ENCODE measurements at regions not wholly inside any gene's neighbourhood (a gene's known extent, or its start where the extent isn't known, plus 50 kb on each side); places are given as distances from the start of the nearest gene placed in this dataset.

- POLR2A ChIA-PET (ENCODE audit: low non-redundant PET): no interaction called here
- Histone ChIP-seq H3K27me3 (replicated peaks; ENCODE audit: insufficient read depth, low read depth, low read length, poor library complexity) (no peaks in the 10 kb centered on the region), H3K36me3 (ENCODE audit: insufficient read depth, low read length, poor library complexity, severe bottlenecking) (no peaks in the 10 kb centered on the region), H3K9me3 (ENCODE audit: low read depth, low read length, poor library complexity, severe bottlenecking) (no peaks in the 10 kb centered on the region), H3K4me3 (ENCODE audit: low read depth, low read length, poor library complexity, severe bottlenecking) (no peak overlapping the region), H3K4me1 (ENCODE audit: insufficient read depth, low read length, poor library complexity, severe bottlenecking) (no peaks in the 10 kb centered on the region), H3K27ac (ENCODE audit: low read depth, low read length, poor library complexity, severe bottlenecking) (no peak overlapping the region)
- TF ChIP-seq CTCF (conservative IDR thresholded peaks at IDR 0.05; ENCODE audit: low read depth, low read length) (no peak), EZH2 (IDR thresholded peaks at IDR 0.05; ENCODE audit: borderline replicate concordance, low read depth, low read length, poor library complexity, severe bottlenecking) (no peak)
- CTCF ChIA-PET: no interaction called here
- no TSS peak for BruUV-seq (replicated peaks)
- DNase-seq (ENCODE audit: low spot score): no peak
- intact Hi-C loops (cut with micrococcal nuclease; ENCODE audit: unreplicated experiment): no loop called here
Observed at GRCh38 chr13:88896466-88896865, 1225.3 kb downstream of the SLITRK5 start.

GRCh38 chr13:88908961-88909441, 1237.8 kb downstream of the SLITRK5 start:
- no peak for TF ChIP-seq EZH2 (IDR thresholded peaks at IDR 0.05; ENCODE audit: borderline replicate concordance, low read depth, low read length, poor library complexity, severe bottlenecking)
- TF ChIP-seq CTCF (conservative IDR thresholded peaks at IDR 0.05; ENCODE audit: low read depth, low read length): no peak
- H3K27me3 ChIP-seq (replicated peaks; ENCODE audit: insufficient read depth, low read depth, low read length, poor library complexity): no peaks in the 10 kb centered on the region
- H3K4me3 ChIP-seq (ENCODE audit: low read depth, low read length, poor library complexity, severe bottlenecking): no peak overlapping the region
- no peaks in the 10 kb centered on the region for H3K9me3 ChIP-seq (ENCODE audit: low read depth, low read length, poor library complexity, severe bottlenecking)
- intact Hi-C loops (cut with micrococcal nuclease; ENCODE audit: unreplicated experiment): no loop called here
- CTCF ChIA-PET: no interaction called here
- POLR2A ChIA-PET (ENCODE audit: low non-redundant PET): interaction anchor here (0.7 kb wide), 1 partner anchor 324 kb away, joined by 3 read pairs; no protein-coding TSS in a partner anchor
- H3K36me3 ChIP-seq (ENCODE audit: insufficient read depth, low read length, poor library complexity, severe bottlenecking): no peaks in the 10 kb centered on the region
- no TSS peak for BruUV-seq (replicated peaks)
- H3K27ac ChIP-seq (ENCODE audit: low read depth, low read length, poor library complexity, severe bottlenecking): no peak overlapping the region
- H3K4me1 ChIP-seq (ENCODE audit: insufficient read depth, low read length, poor library complexity, severe bottlenecking): no peaks in the 10 kb centered on the region
- no peak for DNase-seq (ENCODE audit: low spot score)

- ChIA-PET POLR2A (ENCODE audit: low non-redundant PET) (no interaction called here), CTCF (no interaction called here)
- TF ChIP-seq CTCF (conservative IDR thresholded peaks at IDR 0.05; ENCODE audit: low read depth, low read length) (no peak), EZH2 (IDR thresholded peaks at IDR 0.05; ENCODE audit: borderline replicate concordance, low read depth, low read length, poor library complexity, severe bottlenecking) (no peak)
- no peaks in the 10 kb centered on the region for H3K9me3 ChIP-seq (ENCODE audit: low read depth, low read length, poor library complexity, severe bottlenecking)
- no peak overlapping the region for H3K27ac ChIP-seq (ENCODE audit: low read depth, low read length, poor library complexity, severe bottlenecking)
- BruUV-seq (replicated peaks): no TSS peak
- intact Hi-C loops (cut with micrococcal nuclease; ENCODE audit: unreplicated experiment): no loop called here
- H3K27me3 ChIP-seq (replicated peaks; ENCODE audit: insufficient read depth, low read depth, low read length, poor library complexity): no peaks in the 10 kb centered on the region
- no peaks in the 10 kb centered on the region for H3K36me3 ChIP-seq (ENCODE audit: insufficient read depth, low read length, poor library complexity, severe bottlenecking)
- H3K4me1 ChIP-seq (ENCODE audit: insufficient read depth, low read length, poor library complexity, severe bottlenecking): no peaks in the 10 kb centered on the region
- no peak for DNase-seq (ENCODE audit: low spot score)
- H3K4me3 ChIP-seq (ENCODE audit: low read depth, low read length, poor library complexity, severe bottlenecking): no peak overlapping the region
Observed at GRCh38 chr13:88919970-88920628, 1248.9 kb downstream of the SLITRK5 start.

All from A673 (cell line).